Uterus (tissue), 3 donors: ENCODE measurements at regions not wholly inside any gene's neighbourhood (a gene's known extent, or its start where the extent isn't known, plus 50 kb on each side); places are given as distances from the start of the nearest gene placed in this dataset.

Source experiments
- DNase-seq, 2 donors: peaks; one replicate each; pipeline ENCODE4 v3.0.0-alpha.2; 2019 to 2020
- H3K27ac ChIP-seq, 2 donors: fragments of 200-600 bp; sonication (generic); 1 replicate in 1 of 2; 2 replicates in 1 of 2; pipeline ENCODE4 v1.5.1; 2016 to 2018
- H3K27me3 ChIP-seq, 2 donors: fragments of 200-600 bp; sonication (generic); one replicate each; pipeline ENCODE4 v1.5.1; 2018 to 2019; ENCODE audit warnings: control low read depth in 1 of 2
- H3K36me3 ChIP-seq, 2 donors: fragments of 200-600 bp; sonication (generic); one replicate each; pipeline ENCODE4 v1.5.1; 2019; ENCODE audit warnings: control low read depth in 1 of 2
- H3K4me1 ChIP-seq, 2 donors: fragments of 200-600 bp; sonication (generic); one replicate each; pipeline ENCODE4 v1.5.1; 2018 to 2019; ENCODE audit warnings: control low read depth in 1 of 2
- H3K4me3 ChIP-seq, 2 donors: fragments of 200-600 bp; sonication (generic); 1 replicate in 1 of 2; 2 replicates in 1 of 2; pipeline ENCODE4 v1.5.1; 2018 to 2019; ENCODE audit warnings: mild to moderate bottlenecking in 1 of 2
- H3K9me3 ChIP-seq, 2 donors: fragments of 200-600 bp; sonication (generic); one replicate each; pipeline ENCODE4 v1.5.1; 2019; ENCODE audit warnings: control low read depth in 1 of 2
- POLR2A ChIP-seq, 2 donors: fragments of 450-650 bp; IDR thresholded peaks; one replicate each; pipeline ENCODE4 v1.6.1; 2016; ENCODE audit warnings: antibody characterized with exemption in 2 of 2, mild to moderate bottlenecking in 1 of 2, moderate library complexity in 1 of 2
- intact Hi-C: fragments of 100-400 bp; cut with DNase I; formaldehyde crosslinking; loops from one replicate; pipeline ENCODE4 v1.15.1; 2023; ENCODE audit warnings: low total_unique reads
- TF ChIP-seq, protein P1 (sequence below), 4 experiments: fragments of 200-600 bp in 2 of 4; fragments of 450-650 bp in 2 of 4; sonication (generic) in 2 of 4; IDR thresholded peaks; one replicate each; pipeline ENCODE4 v1.5.1; 2016 to 2019; ENCODE audit warnings: antibody characterized with exemption in 4 of 4, mild to moderate bottlenecking in 2 of 4, moderate library complexity in 1 of 4
- donor health status: DM: yes; HTN: yes; CAD: no.

- no peak overlapping the region for H3K4me3 ChIP-seq
- DNase-seq = no peak
- TF ChIP-seq POLR2A (IDR thresholded peaks at IDR 0.05) = no peak
- TF ChIP-seq, protein P1, sequence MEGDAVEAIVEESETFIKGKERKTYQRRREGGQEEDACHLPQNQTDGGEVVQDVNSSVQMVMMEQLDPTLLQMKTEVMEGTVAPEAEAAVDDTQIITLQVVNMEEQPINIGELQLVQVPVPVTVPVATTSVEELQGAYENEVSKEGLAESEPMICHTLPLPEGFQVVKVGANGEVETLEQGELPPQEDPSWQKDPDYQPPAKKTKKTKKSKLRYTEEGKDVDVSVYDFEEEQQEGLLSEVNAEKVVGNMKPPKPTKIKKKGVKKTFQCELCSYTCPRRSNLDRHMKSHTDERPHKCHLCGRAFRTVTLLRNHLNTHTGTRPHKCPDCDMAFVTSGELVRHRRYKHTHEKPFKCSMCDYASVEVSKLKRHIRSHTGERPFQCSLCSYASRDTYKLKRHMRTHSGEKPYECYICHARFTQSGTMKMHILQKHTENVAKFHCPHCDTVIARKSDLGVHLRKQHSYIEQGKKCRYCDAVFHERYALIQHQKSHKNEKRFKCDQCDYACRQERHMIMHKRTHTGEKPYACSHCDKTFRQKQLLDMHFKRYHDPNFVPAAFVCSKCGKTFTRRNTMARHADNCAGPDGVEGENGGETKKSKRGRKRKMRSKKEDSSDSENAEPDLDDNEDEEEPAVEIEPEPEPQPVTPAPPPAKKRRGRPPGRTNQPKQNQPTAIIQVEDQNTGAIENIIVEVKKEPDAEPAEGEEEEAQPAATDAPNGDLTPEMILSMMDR (IDR thresholded peaks at IDR 0.05) = no peak
- intact Hi-C loops = no loop called here
- no peaks in the 10 kb centered on the region for H3K36me3 ChIP-seq
- H3K27ac ChIP-seq = no peak overlapping the region
- H3K27me3 ChIP-seq = no peaks in the 10 kb centered on the region
- no peaks in the 10 kb centered on the region for H3K4me1 ChIP-seq
- H3K9me3 ChIP-seq = no peaks in the 10 kb centered on the region
Measured at GRCh38 chr9:38284588-38285051, 107.9 kb upstream of the ALDH1B1 start.

GRCh38 chr9:38284039-38284575 is 108.4 kb upstream of the ALDH1B1 start:
- Histone ChIP-seq H3K36me3 (no peaks in the 10 kb centered on the region), H3K4me3 (no peak overlapping the region), H3K27ac (no peak overlapping the region), H3K27me3 (no peaks in the 10 kb centered on the region), H3K9me3 (no peaks in the 10 kb centered on the region), H3K4me1 (no peaks in the 10 kb centered on the region)
- TF ChIP-seq, protein P1 (IDR thresholded peaks at IDR 0.05) = no peak
- no peak for TF ChIP-seq POLR2A (IDR thresholded peaks at IDR 0.05)
- DNase-seq = no peak
- intact Hi-C loops = no loop called here

- TF ChIP-seq POLR2A (IDR thresholded peaks at IDR 0.05) = no peak
- TF ChIP-seq, protein P1 (IDR thresholded peaks at IDR 0.05) = no peak
- H3K4me3 ChIP-seq = no peak overlapping the region
- H3K9me3 ChIP-seq = no peaks in the 10 kb centered on the region
- H3K4me1 ChIP-seq = no peaks in the 10 kb centered on the region
- DNase-seq = no peak
- no peaks in the 10 kb centered on the region for H3K36me3 ChIP-seq
- intact Hi-C loops = no loop called here
- H3K27me3 ChIP-seq = no peaks in the 10 kb centered on the region
- H3K27ac ChIP-seq = no peak overlapping the region
Measured at GRCh38 chr9:38282756-38283155, 109.7 kb upstream of the ALDH1B1 start.

GRCh38 chr9:38281917-38282316 is 110.6 kb upstream of the ALDH1B1 start:
- H3K27ac ChIP-seq = no peak overlapping the region
- TF ChIP-seq POLR2A (IDR thresholded peaks at IDR 0.05) = no peak
- TF ChIP-seq, protein P1 (IDR thresholded peaks at IDR 0.05) = no peak
- no peaks in the 10 kb centered on the region for H3K9me3 ChIP-seq
- no peaks in the 10 kb centered on the region for H3K36me3 ChIP-seq
- intact Hi-C loops = no loop called here
- H3K4me1 ChIP-seq = no peaks in the 10 kb centered on the region
- no peak overlapping the region for H3K4me3 ChIP-seq
- no peak for DNase-seq
- no peaks in the 10 kb centered on the region for H3K27me3 ChIP-seq

DNA sequence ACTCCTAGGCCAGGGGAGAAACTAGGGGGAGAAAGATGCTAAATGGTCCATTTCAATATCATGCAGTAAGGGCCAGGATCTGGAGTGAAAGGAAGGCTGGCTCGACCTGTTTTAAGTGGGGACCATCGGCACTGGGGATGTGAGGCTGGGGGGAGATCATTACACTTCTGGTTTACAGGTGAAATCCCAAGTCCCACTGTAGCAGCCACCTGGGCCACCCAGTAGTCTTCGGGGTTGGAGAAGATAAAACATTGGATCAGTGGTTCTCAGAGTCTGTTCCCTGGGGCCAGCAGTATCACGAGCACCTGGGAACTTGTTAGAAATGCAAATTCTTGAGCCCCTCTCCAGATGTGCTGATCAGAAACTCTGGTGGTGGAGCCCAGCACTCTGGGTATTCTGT is 111.3 kb upstream of the ALDH1B1 start:
- no peak overlapping the region for H3K4me3 ChIP-seq
- no peaks in the 10 kb centered on the region for H3K9me3 ChIP-seq
- no peaks in the 10 kb centered on the region for H3K27me3 ChIP-seq
- no peak for DNase-seq
- H3K27ac ChIP-seq = no peak overlapping the region
- H3K4me1 ChIP-seq = no peaks in the 10 kb centered on the region
- H3K36me3 ChIP-seq = no peaks in the 10 kb centered on the region
- no peak for TF ChIP-seq POLR2A (IDR thresholded peaks at IDR 0.05)
- TF ChIP-seq, protein P1 (IDR thresholded peaks at IDR 0.05) = no peak
- intact Hi-C loops = no loop called here
